ENCODE measurements at regions not wholly inside any gene's neighbourhood (a gene's known extent, or its start where the extent isn't known, plus 50 kb on each side); places are given as distances from the start of the nearest gene placed in this dataset.

DNA sequence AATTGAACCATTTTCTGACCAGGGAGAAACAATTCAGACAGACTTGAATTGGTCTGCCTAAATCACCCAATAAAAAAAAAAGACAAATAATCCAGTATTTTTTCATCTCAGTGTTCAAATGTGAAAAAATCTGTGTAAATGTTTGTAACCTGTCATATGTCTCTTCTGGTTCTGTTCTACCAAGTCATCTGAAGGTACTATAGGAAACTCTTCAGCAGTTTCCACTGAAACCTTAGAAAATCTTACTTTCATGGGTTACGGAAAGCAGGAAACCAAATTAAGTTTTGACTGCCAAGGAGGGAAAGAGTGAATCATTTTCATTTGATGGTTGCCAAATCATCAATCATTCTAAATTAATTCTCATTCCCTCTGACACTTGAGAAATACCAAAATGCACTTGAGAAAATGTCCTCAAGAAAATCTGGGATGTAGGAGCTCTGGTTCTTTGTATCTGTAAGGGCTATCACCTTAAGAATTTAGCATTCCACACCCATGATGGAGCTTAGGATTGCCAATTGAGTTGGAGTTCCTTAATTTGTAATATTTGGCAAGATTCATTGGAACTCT lies 278.2 kb upstream of the KCNH8 start:
- H3K27ac ChIP-seq = no peak overlapping the region
- TF ChIP-seq, protein P1, sequence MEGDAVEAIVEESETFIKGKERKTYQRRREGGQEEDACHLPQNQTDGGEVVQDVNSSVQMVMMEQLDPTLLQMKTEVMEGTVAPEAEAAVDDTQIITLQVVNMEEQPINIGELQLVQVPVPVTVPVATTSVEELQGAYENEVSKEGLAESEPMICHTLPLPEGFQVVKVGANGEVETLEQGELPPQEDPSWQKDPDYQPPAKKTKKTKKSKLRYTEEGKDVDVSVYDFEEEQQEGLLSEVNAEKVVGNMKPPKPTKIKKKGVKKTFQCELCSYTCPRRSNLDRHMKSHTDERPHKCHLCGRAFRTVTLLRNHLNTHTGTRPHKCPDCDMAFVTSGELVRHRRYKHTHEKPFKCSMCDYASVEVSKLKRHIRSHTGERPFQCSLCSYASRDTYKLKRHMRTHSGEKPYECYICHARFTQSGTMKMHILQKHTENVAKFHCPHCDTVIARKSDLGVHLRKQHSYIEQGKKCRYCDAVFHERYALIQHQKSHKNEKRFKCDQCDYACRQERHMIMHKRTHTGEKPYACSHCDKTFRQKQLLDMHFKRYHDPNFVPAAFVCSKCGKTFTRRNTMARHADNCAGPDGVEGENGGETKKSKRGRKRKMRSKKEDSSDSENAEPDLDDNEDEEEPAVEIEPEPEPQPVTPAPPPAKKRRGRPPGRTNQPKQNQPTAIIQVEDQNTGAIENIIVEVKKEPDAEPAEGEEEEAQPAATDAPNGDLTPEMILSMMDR (conservative IDR thresholded peaks at IDR 0.05) = no peak

DNA sequence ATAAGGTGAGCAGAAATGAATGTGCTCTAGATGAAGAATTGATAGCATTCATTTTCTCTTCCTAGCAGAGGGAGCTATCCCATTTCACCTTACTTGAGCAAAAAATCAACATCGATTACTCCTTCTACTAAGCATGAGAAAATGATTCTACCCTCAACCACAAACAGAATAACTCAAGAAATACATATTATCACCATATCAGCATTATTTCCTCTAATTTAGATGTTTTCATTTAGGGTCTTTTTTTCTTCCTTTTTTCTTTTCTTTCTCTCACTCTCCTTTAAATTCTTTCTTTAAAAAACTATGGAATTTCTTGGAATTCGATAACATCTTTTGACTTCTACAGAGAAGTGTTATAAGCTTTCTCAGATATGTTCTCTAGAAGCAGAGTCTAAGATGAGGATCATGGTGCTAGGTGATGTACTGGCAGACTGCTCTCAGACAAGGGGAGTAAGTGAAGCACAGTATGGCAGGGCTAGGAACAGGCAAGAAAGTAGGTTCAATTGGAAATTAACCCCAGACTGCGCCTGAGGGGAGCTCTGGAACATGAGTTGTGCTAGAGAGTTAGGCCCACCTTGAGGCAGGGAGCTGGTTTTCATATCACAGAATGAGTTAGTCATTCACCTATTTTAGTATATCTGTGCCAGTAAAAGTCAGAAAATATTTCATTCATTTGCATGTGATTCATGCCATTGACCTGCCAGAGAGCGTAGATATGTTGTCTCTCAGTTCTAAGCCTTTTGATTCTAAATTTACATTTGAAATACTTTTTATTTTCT lies 279.2 kb upstream of the KCNH8 start:
- TF ChIP-seq, protein P1 (conservative IDR thresholded peaks at IDR 0.05) = no peak
- no peak overlapping the region for H3K27ac ChIP-seq

DNA sequence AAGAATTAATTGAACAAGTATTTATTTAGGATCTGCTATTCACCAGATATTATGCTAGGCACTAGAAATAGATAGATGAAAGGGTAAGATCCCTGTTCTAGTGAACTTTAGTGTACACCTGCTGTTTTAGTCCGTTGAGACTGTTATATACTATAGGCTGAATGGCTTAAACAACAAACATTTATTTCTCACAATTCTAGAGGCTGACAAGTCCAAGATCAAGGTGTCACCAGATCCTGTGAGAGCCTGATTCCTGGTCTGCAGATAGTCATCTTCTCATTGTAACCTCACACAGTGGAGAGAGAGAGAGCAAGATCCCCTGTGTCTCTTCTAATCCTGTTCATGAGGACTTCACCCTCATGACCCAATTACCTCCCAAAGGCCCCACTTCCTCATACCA lies 281.4 kb upstream of the KCNH8 start:
- H3K27ac ChIP-seq = no peak overlapping the region
- TF ChIP-seq, protein P1 (conservative IDR thresholded peaks at IDR 0.05) = no peak

DNA sequence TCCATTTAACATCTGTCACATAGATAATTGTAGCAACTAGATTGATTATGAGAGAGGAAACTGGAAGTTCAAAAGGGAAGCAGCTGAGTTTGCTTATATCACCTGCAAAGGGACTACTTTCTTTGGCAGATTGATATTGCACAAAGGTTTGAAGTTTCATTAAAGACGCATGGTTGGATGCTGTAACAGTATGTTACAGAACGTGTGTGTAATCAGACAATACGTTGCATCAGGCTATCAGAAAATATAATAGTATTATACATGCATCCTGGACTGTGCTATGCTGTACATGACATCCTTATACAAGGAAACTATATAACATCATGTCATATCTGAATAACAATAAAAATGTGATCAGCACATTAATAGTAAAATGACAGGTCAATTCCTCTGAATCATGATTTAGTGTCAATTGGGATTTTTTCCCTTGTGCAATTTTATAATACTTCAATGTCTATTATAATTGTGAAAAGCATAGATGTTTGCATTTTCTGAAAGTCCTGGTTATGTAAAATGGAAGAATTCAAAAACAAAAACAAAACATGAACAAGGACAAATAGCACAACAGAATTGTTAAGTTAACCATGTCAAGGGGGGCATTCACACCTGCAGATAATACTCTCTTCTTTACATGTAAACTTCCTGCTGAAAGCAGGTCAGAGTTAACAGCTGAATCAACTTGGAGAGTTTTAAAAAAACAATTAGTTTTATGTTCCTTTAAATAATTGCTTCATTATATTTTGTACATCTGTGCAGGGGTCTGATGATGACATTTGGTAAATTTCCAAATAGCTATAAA lies 283.2 kb upstream of the KCNH8 start:
- no peak overlapping the region for H3K27ac ChIP-seq
- TF ChIP-seq, protein P1 (conservative IDR thresholded peaks at IDR 0.05) = no peak

DNA sequence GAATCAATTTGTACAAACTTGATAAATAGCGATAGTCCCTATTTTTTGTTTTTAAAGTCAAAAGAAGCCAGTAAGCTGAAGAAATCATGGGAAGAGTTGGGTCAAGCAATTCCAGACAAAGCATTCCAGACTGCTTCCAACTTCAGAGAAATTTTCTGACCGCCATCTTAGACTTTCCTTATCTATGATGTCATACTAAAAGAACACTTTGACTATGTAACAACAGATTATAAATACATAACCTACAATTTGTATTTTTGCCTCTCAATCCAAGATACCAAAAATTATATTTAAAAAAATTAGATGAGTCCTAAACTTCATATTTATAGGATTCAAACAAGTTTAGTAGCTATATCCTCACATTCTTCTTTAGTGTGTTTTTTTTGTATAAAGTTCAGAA lies 286.2 kb upstream of the KCNH8 start:
- no peak overlapping the region for H3K27ac ChIP-seq
- TF ChIP-seq, protein P1 (conservative IDR thresholded peaks at IDR 0.05) = no peak

DNA sequence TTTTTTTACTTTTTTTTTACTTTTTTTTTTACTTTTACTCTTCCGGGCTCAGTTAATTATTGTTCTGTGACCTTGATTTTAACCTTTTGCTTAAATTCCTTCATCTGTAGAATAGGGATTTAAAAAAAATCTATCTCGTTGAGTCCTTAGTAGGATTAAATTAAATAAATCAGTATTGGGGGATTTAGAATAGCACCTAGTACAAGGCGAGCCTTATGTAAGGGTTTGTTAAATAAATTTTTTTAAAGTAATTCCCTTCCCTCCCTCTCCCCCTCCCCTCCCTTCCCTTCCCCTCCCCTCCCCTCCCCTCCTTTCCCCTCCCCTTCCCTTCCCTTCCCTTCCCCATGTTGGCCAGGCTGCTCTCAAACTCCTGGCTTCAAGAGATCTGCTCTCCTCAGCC lies 287.2 kb upstream of the KCNH8 start:
- TF ChIP-seq, protein P1 (conservative IDR thresholded peaks at IDR 0.05) = no peak
- H3K27ac ChIP-seq = no peak overlapping the region

DNA sequence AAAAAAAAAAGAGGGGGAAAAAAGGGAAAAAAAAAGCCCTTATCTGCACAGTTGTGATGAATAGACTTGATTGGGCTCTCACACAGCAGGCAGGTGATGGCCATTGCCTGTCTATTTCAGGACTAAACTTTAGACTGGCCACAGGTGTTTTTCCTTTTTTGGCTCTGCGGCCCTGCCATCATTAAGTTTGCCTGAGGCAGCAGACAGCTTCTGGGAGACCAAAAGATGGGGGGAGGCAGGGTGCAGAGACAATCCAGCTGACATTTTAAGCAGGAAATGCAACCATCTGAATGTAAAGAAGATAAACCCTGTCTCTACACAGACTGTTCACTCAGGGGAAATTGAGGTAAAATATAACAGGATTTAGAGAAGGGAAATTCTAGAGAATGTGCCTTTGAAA lies 295.0 kb upstream of the KCNH8 start:
- H3K27ac ChIP-seq = no peak overlapping the region
- TF ChIP-seq, protein P1 (conservative IDR thresholded peaks at IDR 0.05) = no peak

Data from VCaP (cell line).